ENCODE measurements at regions not wholly inside any gene's neighbourhood (a gene's known extent, or its start where the extent isn't known, plus 50 kb on each side); places are given as distances from the start of the nearest gene placed in this dataset.

- ChIA-PET CTCF (interaction anchor here (1.3 to 1.9 kb wide), 2 partner anchors 102 to 112 kb away, joined by 3 to 4 read pairs; no protein-coding TSS in a partner anchor), POLR2A (no interaction called here)
- H3K4me3 Mint-ChIP-seq, result no peak overlapping the region
- H3K4me1 Mint-ChIP-seq, result 0 out of 2 replicates have a peak, but pooled peaks cover 5% of the 10 kb centered on the region
- ATAC-seq, result no peak
- no peaks in the 10 kb centered on the region for H3K9me3 Mint-ChIP-seq
- H3K27ac Mint-ChIP-seq, result no peak overlapping the region
- TF ChIP-seq, protein P1, sequence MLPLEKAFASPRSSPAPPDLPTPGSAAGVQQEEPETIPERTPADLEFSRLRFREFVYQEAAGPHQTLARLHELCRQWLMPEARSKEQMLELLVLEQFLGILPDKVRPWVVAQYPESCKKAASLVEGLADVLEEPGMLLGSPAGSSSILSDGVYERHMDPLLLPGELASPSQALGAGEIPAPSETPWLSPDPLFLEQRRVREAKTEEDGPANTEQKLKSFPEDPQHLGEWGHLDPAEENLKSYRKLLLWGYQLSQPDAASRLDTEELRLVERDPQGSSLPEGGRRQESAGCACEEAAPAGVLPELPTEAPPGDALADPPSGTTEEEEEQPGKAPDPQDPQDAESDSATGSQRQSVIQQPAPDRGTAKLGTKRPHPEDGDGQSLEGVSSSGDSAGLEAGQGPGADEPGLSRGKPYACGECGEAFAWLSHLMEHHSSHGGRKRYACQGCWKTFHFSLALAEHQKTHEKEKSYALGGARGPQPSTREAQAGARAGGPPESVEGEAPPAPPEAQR (CRISPR knock-in tag; IDR thresholded peaks at IDR 0.05), result no peak
- TF ChIP-seq, protein P2, sequence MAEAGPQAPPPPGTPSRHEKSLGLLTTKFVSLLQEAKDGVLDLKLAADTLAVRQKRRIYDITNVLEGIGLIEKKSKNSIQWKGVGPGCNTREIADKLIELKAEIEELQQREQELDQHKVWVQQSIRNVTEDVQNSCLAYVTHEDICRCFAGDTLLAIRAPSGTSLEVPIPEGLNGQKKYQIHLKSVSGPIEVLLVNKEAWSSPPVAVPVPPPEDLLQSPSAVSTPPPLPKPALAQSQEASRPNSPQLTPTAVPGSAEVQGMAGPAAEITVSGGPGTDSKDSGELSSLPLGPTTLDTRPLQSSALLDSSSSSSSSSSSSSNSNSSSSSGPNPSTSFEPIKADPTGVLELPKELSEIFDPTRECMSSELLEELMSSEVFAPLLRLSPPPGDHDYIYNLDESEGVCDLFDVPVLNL (CRISPR knock-in tag; IDR thresholded peaks at IDR 0.05; ENCODE audit: borderline replicate concordance, low read depth), result no peak
- TF ChIP-seq, protein P3, sequence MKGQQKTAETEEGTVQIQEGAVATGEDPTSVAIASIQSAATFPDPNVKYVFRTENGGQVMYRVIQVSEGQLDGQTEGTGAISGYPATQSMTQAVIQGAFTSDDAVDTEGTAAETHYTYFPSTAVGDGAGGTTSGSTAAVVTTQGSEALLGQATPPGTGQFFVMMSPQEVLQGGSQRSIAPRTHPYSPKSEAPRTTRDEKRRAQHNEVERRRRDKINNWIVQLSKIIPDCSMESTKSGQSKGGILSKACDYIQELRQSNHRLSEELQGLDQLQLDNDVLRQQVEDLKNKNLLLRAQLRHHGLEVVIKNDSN (CRISPR knock-in tag; IDR thresholded peaks at IDR 0.05), result no peak
- TF ChIP-seq, protein P4, sequence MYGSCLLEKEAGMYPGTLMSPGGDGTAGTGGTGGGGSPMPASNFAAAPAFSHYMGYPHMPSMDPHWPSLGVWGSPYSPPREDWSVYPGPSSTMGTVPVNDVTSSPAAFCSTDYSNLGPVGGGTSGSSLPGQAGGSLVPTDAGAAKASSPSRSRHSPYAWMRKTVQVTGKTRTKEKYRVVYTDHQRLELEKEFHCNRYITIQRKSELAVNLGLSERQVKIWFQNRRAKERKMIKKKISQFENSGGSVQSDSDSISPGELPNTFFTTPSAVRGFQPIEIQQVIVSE (CRISPR knock-in tag; IDR thresholded peaks at IDR 0.05; ENCODE audit: borderline replicate concordance), result no peak
- no peak for TF ChIP-seq NFE2L1 (CRISPR knock-in tag; IDR thresholded peaks at IDR 0.05)
- TF ChIP-seq, protein P5, sequence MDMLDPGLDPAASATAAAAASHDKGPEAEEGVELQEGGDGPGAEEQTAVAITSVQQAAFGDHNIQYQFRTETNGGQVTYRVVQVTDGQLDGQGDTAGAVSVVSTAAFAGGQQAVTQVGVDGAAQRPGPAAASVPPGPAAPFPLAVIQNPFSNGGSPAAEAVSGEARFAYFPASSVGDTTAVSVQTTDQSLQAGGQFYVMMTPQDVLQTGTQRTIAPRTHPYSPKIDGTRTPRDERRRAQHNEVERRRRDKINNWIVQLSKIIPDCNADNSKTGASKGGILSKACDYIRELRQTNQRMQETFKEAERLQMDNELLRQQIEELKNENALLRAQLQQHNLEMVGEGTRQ (CRISPR knock-in tag; IDR thresholded peaks at IDR 0.05), result no peak
- TF ChIP-seq NFYB (CRISPR knock-in tag; conservative IDR thresholded peaks at IDR 0.05; ENCODE audit: low read depth), result no peak
- TF ChIP-seq ZMAT4 (CRISPR knock-in tag; IDR thresholded peaks at IDR 0.05), result no peak
- TF ChIP-seq NR1H2 (CRISPR knock-in tag; IDR thresholded peaks at IDR 0.05), result no peak
- no peak for TF ChIP-seq KAT7 (CRISPR knock-in tag; IDR thresholded peaks at IDR 0.05; ENCODE audit: borderline replicate concordance)
- TF ChIP-seq STAT6 (CRISPR knock-in tag; conservative IDR thresholded peaks at IDR 0.05; ENCODE audit: low read depth), result no peak
- TF ChIP-seq TEAD1 (CRISPR knock-in tag; IDR thresholded peaks at IDR 0.05), result no peak
- no peak for TF ChIP-seq GRHL2 (CRISPR knock-in tag; IDR thresholded peaks at IDR 0.05; ENCODE audit: insufficient replicate concordance, severe bottlenecking)
- no peak for TF ChIP-seq ZNF121 (CRISPR knock-in tag; IDR thresholded peaks at IDR 0.05)
- no peak for TF ChIP-seq ZNF512 (CRISPR knock-in tag; IDR thresholded peaks at IDR 0.05; ENCODE audit: borderline replicate concordance)
- TF ChIP-seq RORB (CRISPR knock-in tag; IDR thresholded peaks at IDR 0.05), result no peak
- TF ChIP-seq, protein P6, sequence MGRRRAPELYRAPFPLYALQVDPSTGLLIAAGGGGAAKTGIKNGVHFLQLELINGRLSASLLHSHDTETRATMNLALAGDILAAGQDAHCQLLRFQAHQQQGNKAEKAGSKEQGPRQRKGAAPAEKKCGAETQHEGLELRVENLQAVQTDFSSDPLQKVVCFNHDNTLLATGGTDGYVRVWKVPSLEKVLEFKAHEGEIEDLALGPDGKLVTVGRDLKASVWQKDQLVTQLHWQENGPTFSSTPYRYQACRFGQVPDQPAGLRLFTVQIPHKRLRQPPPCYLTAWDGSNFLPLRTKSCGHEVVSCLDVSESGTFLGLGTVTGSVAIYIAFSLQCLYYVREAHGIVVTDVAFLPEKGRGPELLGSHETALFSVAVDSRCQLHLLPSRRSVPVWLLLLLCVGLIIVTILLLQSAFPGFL (CRISPR knock-in tag; IDR thresholded peaks at IDR 0.05; ENCODE audit: borderline replicate concordance), result no peak
- no peak for TF ChIP-seq ZBTB21 (CRISPR knock-in tag; IDR thresholded peaks at IDR 0.05; ENCODE audit: borderline replicate concordance)
- H3K36me3 Mint-ChIP-seq, result no peaks in the 10 kb centered on the region
- no peaks in the 10 kb centered on the region for H3K27me3 Mint-ChIP-seq (ENCODE audit: low read depth)
- no peak for DNase-seq (ENCODE audit: low spot score)
These were observed 214.3 kb downstream of the ENGASE start for GRCh38 chr17:79288950-79289349.

Data from WTC11 (cell line).